DOHH2 (cell line): ENCODE measurements at regions not wholly inside any gene's neighbourhood (a gene's known extent, or its start where the extent isn't known, plus 50 kb on each side); places are given as distances from the start of the nearest gene placed in this dataset.

Experiments used
- EZH2phosphoT487 ChIP-seq: fragments of 200-600 bp; sonication (generic); IDR thresholded peaks from 2 replicates; pipeline ENCODE4 v1.6.1; 2017; ENCODE audit warnings: borderline replicate concordance, mild to moderate bottlenecking, antibody characterized with exemption, low read length, moderate library complexity, mixed read lengths
- TF ChIP-seq, protein P1 (sequence below): fragments of 200-600 bp; sonication (generic); IDR thresholded peaks from one replicate; pipeline ENCODE4 v1.5.1; 2014; ENCODE audit warnings: antibody characterized with exemption, mild to moderate bottlenecking, low read depth, low read length; ENCODE audit not compliant: poor library complexity, severe bottlenecking

- TF ChIP-seq, protein P1, sequence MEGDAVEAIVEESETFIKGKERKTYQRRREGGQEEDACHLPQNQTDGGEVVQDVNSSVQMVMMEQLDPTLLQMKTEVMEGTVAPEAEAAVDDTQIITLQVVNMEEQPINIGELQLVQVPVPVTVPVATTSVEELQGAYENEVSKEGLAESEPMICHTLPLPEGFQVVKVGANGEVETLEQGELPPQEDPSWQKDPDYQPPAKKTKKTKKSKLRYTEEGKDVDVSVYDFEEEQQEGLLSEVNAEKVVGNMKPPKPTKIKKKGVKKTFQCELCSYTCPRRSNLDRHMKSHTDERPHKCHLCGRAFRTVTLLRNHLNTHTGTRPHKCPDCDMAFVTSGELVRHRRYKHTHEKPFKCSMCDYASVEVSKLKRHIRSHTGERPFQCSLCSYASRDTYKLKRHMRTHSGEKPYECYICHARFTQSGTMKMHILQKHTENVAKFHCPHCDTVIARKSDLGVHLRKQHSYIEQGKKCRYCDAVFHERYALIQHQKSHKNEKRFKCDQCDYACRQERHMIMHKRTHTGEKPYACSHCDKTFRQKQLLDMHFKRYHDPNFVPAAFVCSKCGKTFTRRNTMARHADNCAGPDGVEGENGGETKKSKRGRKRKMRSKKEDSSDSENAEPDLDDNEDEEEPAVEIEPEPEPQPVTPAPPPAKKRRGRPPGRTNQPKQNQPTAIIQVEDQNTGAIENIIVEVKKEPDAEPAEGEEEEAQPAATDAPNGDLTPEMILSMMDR, result no peak
- TF ChIP-seq EZH2phosphoT487, result no peak
Measured at GRCh38 chr3:35254917-35255316, 384.4 kb upstream of the ARPP21 start.
